SIG-M5 treated with dmso at 0.1 percent for 504 hours (cell line): ENCODE measurements at regions not wholly inside any gene's neighbourhood (a gene's known extent, or its start where the extent isn't known, plus 50 kb on each side); places are given as distances from the start of the nearest gene placed in this dataset.
A peak's percentile ranks its signal among the peaks of the same experiment; 100 is the strongest.
"Not testable (repeated sequence)": the region's sequence is repeated elsewhere in the genome, so short reads cannot be mapped to it uniquely, and the experiment has no call there.

Source experiments
- DNase-seq: peaks from one replicate; lab custom pipeline; 2025; ENCODE audit not compliant: unreplicated experiment; lab: John Stamatoyannopoulos, UW

DNA sequence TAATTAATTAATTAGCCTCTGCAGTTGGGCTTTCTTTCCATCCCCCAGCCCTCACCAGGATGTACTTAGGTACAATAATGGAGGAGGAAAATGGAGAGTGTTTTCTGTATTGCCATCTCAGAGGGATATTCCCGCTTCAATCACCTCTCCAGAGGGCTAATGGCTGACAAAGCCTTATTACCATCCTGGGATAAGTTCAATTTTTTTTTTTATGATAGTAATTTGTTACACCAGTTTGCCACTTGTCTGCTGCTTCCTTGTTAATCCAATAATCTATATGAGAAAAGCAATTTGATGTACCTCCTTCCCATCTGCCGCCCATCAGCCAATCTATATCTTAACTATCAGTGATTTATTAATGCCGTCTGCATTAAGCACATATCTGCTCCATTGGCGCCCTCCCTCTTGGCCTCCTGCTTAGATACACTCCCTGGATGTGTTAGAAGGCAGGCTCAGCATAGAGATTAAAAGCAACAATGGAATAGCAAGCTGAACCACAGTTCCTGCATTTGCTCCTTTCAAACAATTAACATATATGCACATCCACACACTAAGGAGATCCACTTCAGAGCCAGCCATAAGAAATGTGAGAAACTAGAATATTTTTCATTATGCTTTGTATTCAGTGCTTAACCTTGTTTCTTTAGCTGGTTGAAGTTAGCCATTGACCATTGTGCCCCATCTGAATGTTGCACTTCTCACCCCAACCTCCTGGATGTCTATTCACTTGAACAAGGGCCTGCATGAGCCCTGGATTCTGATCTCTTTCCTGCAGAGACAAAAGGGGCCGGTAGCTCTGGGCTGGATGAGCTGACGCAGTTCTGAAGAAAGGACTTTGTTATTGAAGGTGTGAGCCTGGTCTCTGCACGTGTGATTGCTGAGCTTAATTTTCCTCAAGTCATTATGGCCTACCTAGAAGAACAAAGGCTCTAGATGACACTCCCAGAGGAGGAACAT, 237.3 kb upstream of the GAP43 start:
- DNase-seq: no peak

DNA sequence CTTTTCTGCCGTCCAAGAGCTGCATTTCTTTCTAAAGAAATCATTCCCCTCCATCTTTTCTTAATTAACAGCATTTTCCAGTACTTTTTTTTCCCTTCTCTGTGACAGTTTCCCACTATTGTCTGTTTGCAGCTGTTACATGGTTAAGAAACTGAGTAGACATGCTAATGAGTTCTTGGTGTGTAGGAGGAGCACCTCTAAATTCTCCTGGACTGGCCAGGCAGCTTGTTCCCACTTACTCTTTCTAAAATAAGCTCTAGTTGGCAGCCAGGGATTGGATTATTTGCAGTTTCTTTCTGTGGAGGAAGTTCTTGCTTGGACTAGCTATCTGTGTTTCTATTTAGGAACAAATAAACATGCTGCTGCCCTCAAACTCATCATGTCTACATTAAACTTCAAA, 235.1 kb upstream of the GAP43 start:
- DNase-seq: no peak

GRCh38 chr3:115388811-115389210, 234.5 kb upstream of the GAP43 start:
- no peak for DNase-seq

DNA sequence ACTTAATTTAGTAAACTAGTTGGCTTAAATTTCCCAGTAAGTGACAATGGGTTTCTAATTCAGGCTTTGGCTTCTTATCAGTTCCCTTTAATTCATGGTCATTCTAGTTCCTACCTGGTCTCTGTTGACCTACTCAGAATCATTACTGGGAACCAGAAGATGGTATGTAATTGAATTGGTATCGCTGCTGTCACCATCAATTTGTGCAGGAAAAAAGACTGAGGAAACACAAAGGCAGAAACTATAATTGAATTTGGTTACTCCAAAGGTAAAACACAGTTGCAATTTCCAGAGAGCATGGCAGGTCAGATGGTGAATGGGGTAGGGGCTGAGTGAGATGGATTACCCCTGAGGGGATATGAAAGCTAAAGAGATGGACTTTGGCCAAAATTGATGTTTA, 226.5 kb upstream of the GAP43 start:
- no peak for DNase-seq

GRCh38 chr3:115397433-115397832, 225.9 kb upstream of the GAP43 start:
- DNase-seq: no peak

DNA sequence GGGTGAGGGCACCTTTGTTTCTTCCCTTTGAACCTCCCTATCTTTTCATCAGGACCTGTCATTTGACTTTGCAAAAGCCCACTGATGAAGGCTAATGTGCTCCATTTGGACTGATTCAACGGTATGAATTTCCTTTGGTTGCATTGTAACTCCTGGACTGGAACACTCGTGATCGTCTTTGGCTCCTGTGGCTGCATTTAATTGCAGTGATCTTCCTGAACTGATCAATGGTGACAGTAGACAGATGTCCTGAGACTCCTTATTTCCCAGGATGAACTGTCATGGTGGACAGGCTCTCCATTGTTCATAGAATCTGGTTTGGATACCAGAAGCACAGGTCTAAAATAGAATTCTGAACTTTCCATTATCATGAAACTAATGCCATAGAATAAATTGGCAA, 224.8 kb upstream of the GAP43 start:
- DNase-seq: no peak

GRCh38 chr3:115399750-115400149, 223.6 kb upstream of the GAP43 start:
- no peak for DNase-seq

DNA sequence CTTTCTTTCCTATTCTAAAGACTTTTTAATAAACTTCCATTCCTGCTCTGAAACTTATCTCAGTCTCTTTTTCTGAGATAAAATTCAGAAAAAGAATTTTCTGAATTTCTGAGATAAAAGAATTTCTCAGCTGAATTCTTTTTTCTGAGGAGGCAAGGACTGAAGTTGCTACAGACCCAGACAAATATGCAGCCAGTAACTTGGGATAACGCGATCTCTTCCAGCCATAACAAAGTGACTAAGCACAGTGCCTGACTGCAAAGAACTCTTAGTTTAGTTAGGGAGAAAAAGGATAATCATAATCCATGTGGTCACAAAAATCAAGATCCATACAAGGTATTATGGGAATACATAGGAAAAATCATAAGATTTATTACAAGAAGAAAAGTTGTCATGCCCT, 222.0 kb upstream of the GAP43 start:
- DNase-seq: no peak

DNA sequence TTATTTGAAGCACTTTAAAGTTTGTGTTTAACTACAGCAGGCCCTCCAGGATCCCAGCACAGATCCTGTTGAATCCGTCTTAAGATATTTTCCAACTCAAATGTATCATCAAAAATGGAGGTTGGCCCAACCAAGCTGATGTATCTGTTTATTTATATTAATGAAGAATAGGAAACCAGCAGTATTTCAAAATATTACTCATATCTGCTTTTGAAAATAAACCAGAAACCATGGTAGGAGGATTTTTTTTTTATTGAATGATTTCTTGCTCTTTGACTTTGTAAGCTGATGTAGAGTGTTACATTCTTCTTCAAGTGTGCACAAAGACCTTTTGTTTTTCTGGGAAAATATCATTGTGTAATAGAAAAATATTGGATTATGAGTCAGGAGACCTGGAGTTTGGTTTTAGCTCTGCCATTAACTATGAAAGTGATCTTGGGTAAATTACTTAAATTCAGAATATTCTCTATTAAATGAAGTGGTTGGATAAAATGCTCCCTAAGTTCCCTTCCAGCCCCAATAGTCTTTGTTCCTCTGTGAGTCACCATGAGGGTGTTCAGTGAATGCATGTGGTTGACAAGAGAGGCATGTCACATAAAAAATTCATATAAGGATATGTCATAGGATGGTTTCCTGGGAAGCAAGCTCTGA, 221.3 kb upstream of the GAP43 start:
- no peak for DNase-seq

GRCh38 chr3:115402651-115403050, 220.7 kb upstream of the GAP43 start:
- no peak for DNase-seq

- no peak for DNase-seq
These were observed 219.5 kb upstream of the GAP43 start for GRCh38 chr3:115403786-115404185.

DNA sequence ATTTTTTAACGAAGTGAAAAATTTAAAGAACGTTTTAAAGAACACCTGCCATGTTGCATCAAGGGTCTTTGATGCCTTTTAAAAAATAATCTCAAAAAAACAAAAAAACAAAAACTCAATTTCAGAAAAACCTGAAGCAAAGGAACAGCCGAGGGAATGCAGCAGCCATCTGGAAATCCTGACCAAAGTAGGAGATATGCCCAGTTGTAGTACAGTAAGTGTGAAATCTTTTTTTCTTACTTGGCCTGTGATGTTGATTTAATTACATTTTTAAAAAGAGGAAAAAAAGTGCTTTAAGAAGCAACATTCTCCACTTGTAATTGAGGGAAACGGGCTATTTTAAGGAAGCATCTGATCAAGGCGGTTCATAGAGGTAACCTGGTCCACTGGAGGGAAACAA, 213.7 kb upstream of the GAP43 start:
- no peak for DNase-seq

DNA sequence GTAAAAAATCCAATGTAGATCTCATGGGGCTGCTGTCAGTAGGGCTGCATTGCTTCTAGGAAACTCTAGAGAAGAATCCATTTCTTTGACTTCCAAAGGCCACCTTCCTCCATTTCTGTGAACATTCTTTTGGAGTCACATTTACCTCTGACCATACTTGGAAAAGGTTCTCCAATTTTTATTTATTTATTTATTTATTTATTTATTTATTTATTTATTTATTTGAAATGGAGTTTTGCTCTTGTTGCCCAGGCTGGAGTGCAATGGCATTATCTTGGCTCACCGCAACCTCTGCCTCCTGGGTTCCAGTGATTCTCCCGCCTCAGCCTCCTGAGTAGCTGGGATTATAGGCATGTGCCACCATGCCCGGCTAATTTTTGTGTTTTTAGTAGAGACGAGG, 208.7 kb upstream of the GAP43 start:
- DNase-seq: not testable (repeated sequence)

- DNase-seq: no peak
These were observed 207.9 kb upstream of the GAP43 start for GRCh38 chr3:115415246-115415996.

DNA sequence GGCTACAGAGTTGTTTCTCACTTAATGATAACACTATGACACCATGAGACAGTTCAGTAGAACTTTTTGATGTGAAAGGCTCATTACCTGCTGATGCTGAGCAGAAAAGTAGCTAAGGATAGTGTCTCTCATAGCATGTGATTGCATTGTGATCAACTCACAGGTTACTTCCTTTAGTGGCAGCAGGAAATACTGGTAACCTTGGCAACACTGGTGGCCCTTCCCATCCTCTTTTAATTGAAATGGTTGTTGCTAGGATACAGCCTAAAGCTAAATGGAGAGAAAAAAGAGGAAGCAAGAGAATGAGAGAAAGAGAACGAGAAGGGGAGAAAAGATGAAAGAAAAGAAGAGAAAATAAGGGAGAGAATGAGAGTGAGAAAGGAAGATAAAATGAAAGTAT, 204.7 kb upstream of the GAP43 start:
- DNase-seq: no peak

- no peak for DNase-seq
These were observed 203.2 kb upstream of the GAP43 start for GRCh38 chr3:115420086-115420485.

GRCh38 chr3:115423170-115423569, 200.1 kb upstream of the GAP43 start:
- peak; percentile 81 for DNase-seq

GRCh38 chr3:115428841-115429240, 194.5 kb upstream of the GAP43 start:
- DNase-seq: no peak

- peak; percentile 39 for DNase-seq
These were observed 186.5 kb upstream of the GAP43 start for GRCh38 chr3:115436767-115437301.

GRCh38 chr3:115438799-115439198, 184.5 kb upstream of the GAP43 start:
- no peak for DNase-seq

- DNase-seq: no peak
These were observed 177.8 kb upstream of the GAP43 start for GRCh38 chr3:115445559-115445958.
